HFF-Myc (cell line): ENCODE measurements at regions not wholly inside any gene's neighbourhood (a gene's known extent, or its start where the extent isn't known, plus 50 kb on each side); places are given as distances from the start of the nearest gene placed in this dataset.
A peak's percentile ranks its signal among the peaks of the same experiment; 100 is the strongest.
"Not testable (repeated sequence)": the region's sequence is repeated elsewhere in the genome, so short reads cannot be mapped to it uniquely, and the experiment has no call there.

Experiments
- DNase-seq: peaks from one replicate; pipeline ENCODE4 v3.0.0-alpha.2; 2011; ENCODE audit warnings: low read depth; ENCODE audit errors: extremely low read depth
- H3K4me3 ChIP-seq: replicated peaks from 2 replicates; pipeline ENCODE4 v1.5.1; 2011; ENCODE audit warnings: low read depth, mild to moderate bottlenecking, control low read depth, low read length
- CTCF ChIP-seq: IDR thresholded peaks from 2 replicates; pipeline ENCODE4 v1.5.1; 2012; ENCODE audit warnings: mild to moderate bottlenecking, low read depth, low read length, control low read depth; ENCODE audit errors: missing control alignments

- no peak overlapping the region for H3K4me3 ChIP-seq
- DNase-seq: no peak
Observed at GRCh38 chr4:125794989-125795388, 480.2 kb downstream of the FAT4 start.

GRCh38 chr4:125796138-125796537 is 481.4 kb downstream of the FAT4 start:
- no peak for TF ChIP-seq CTCF
- no peak for DNase-seq
- no peak overlapping the region for H3K4me3 ChIP-seq

More at GRCh38 chr4:125794989-125795388, 480.2 kb downstream of the FAT4 start:
- TF ChIP-seq CTCF: no peak

- not testable (repeated sequence) for DNase-seq, H3K4me3 ChIP-seq
Observed at GRCh38 chr4:125797621-125798020, 482.9 kb downstream of the FAT4 start.

- no peak for TF ChIP-seq CTCF
- H3K4me3 ChIP-seq: no peak overlapping the region
- DNase-seq: peak; percentile 56
Observed at GRCh38 chr4:125801373-125801772, 486.6 kb downstream of the FAT4 start.

- no peak for DNase-seq
- TF ChIP-seq CTCF: no peak
- H3K4me3 ChIP-seq: no peak overlapping the region
Observed at GRCh38 chr4:125801924-125802323, 487.2 kb downstream of the FAT4 start.

GRCh38 chr4:125808022-125808421 is 493.3 kb downstream of the FAT4 start:
- H3K4me3 ChIP-seq: no peak overlapping the region
- DNase-seq: no peak
- no peak for TF ChIP-seq CTCF

- no peak for TF ChIP-seq CTCF
- no peak overlapping the region for H3K4me3 ChIP-seq
- no peak for DNase-seq
Observed at GRCh38 chr4:125808570-125808969, 493.8 kb downstream of the FAT4 start.
